Colonic mucosa (tissue), 4 donors: ENCODE measurements at regions not wholly inside any gene's neighbourhood (a gene's known extent, or its start where the extent isn't known, plus 50 kb on each side); places are given as distances from the start of the nearest gene placed in this dataset.
"Not testable (repeated sequence)": the region's sequence is repeated elsewhere in the genome, so short reads cannot be mapped to it uniquely, and the experiment has no call there.

Source experiments
- DNase-seq: peaks from one replicate; pipeline ENCODE4 v3.0.0-alpha.2; 2020
- H3K27ac ChIP-seq: fragments of 200-600 bp; one replicate; pipeline ENCODE4 v1.8.0; 2021
- H3K27me3 ChIP-seq: fragments of 200-600 bp; one replicate; pipeline ENCODE4 v1.8.0; 2021
- H3K36me3 ChIP-seq: fragments of 200-600 bp; one replicate; pipeline ENCODE4 v1.8.0; 2021
- H3K4me1 ChIP-seq: fragments of 200-600 bp; one replicate; pipeline ENCODE4 v1.8.0; 2021; ENCODE audit warnings: mild to moderate bottlenecking
- H3K4me3 ChIP-seq: fragments of 200-600 bp; one replicate; pipeline ENCODE4 v1.8.0; 2021
- H3K9ac ChIP-seq, 2 donors: one replicate each; pipeline ENCODE4 v1.7.0; 2013; ENCODE audit warnings: control low read depth in 2 of 2, low read depth in 2 of 2, low read length in 2 of 2
- H3K9me3 ChIP-seq: fragments of 200-600 bp; one replicate; pipeline ENCODE4 v1.8.0; 2021
- intact Hi-C: fragments of 100-400 bp; cut with DNase I; formaldehyde crosslinking; loops from one replicate; pipeline ENCODE4 v1.14.1; 2022
- TF ChIP-seq, protein P1 (sequence below): fragments of 200-600 bp; IDR thresholded peaks from one replicate; pipeline ENCODE4 v1.8.0; 2022; ENCODE audit warnings: antibody characterized with exemption, mild to moderate bottlenecking
- donor health status: healthy.
- donor health status: DM: no; HTN: no; CAD: no.
- donor health status: DM: no; HTN: no; CAD: no.

DNA sequence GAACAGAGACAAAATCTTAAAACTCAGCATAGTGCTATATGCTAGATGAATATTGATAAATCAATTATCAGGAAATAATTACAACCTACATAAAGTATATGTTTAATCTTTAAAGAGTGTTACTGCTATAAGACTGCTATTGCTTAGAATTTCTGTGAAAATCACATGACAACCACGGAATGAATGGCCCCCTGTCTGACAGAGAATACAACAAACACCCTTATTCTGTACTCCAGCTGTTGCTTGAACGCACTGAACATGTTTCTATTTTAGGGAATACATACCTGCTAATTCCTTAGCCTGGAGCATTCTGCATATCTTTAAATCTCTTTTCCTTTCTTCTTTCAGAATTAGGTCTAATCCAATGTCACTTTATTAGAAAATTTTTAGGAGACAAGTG, 452.4 kb upstream of the PHF14 start:
- H3K4me3 ChIP-seq, result no peak overlapping the region
- no peaks in the 10 kb centered on the region for H3K9me3 ChIP-seq
- H3K36me3 ChIP-seq, result no peaks in the 10 kb centered on the region
- H3K4me1 ChIP-seq, result no peaks in the 10 kb centered on the region
- TF ChIP-seq, protein P1, sequence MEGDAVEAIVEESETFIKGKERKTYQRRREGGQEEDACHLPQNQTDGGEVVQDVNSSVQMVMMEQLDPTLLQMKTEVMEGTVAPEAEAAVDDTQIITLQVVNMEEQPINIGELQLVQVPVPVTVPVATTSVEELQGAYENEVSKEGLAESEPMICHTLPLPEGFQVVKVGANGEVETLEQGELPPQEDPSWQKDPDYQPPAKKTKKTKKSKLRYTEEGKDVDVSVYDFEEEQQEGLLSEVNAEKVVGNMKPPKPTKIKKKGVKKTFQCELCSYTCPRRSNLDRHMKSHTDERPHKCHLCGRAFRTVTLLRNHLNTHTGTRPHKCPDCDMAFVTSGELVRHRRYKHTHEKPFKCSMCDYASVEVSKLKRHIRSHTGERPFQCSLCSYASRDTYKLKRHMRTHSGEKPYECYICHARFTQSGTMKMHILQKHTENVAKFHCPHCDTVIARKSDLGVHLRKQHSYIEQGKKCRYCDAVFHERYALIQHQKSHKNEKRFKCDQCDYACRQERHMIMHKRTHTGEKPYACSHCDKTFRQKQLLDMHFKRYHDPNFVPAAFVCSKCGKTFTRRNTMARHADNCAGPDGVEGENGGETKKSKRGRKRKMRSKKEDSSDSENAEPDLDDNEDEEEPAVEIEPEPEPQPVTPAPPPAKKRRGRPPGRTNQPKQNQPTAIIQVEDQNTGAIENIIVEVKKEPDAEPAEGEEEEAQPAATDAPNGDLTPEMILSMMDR, result no peak
- DNase-seq, result no peak
- H3K9ac ChIP-seq, result no peak overlapping the region
- no peaks in the 10 kb centered on the region for H3K27me3 ChIP-seq
- intact Hi-C loops, result no loop called here
- no peak overlapping the region for H3K27ac ChIP-seq

DNA sequence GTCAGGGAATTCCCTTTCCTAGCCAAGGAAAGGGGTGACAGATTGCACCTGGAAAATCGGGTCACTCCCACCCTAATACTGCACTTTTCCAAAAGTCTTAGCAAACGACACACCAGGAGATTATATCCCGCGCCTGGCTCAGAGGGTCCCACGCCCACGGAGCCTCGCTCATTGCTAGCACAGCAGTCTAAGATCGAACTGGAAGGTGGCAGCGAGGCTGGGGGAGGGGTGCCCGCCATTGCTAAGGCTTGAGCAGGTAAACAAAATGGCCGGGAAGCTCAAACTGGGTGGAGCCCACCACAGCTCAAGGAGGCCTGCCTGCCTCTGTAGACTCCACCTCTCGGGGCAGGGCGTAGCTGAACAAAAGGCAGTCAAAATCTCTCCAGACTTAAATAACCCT, 440.2 kb upstream of the PHF14 start:
- H3K4me1 ChIP-seq, H3K4me3 ChIP-seq, H3K36me3 ChIP-seq, H3K9me3 ChIP-seq, intact Hi-C loops, H3K27ac ChIP-seq, H3K9ac ChIP-seq, H3K27me3 ChIP-seq, DNase-seq: not testable (repeated sequence)

DNA sequence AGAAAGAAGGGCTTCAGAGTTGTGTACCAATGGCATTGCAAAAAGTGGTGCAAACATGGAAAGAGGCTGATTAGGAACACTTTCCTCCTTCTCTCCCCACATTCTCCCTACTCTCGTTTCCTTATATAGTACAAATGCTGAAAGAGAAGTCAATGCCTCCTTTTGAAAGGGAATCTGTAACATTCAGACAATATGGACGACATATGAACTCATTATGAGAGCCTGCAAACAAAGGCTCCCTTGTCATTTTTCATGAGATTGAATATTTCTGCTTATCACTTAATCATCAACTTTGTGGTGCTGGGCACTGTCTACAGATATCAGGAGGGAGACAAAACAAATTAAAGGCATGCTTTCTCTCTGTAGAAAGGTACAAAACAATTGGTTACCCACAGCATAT, 437.1 kb upstream of the PHF14 start:
- H3K4me1 ChIP-seq, result no peaks in the 10 kb centered on the region
- no peak overlapping the region for H3K4me3 ChIP-seq
- intact Hi-C loops, result no loop called here
- no peak for DNase-seq
- no peak overlapping the region for H3K9ac ChIP-seq
- no peaks in the 10 kb centered on the region for H3K36me3 ChIP-seq
- H3K9me3 ChIP-seq, result no peaks in the 10 kb centered on the region
- H3K27me3 ChIP-seq, result no peaks in the 10 kb centered on the region
- no peak overlapping the region for H3K27ac ChIP-seq
- TF ChIP-seq, protein P1, result no peak

DNA sequence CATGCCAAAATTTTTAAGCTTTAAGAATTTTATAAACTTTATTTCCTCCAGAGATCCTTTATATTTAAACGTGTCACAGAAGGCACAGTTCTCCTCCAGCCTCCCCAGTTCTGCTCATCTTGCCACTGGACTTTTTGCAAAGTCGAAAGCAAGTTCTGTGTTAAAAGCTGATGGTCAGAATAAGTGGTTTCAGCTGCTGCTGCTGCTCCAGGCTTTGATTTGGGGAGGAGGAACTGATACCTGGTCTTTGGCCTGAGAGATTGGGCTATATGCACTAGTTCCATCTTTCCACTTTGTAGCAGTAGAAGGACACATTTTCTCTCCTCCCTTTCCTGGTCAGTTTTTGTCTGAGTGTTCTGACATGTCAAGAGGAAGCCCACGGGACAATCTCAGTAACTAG, 435.9 kb upstream of the PHF14 start:
- Histone ChIP-seq H3K4me1 (no peaks in the 10 kb centered on the region), H3K4me3 (no peak overlapping the region), H3K27me3 (no peaks in the 10 kb centered on the region), H3K27ac (no peak overlapping the region), H3K9me3 (no peaks in the 10 kb centered on the region), H3K9ac (no peak overlapping the region), H3K36me3 (no peaks in the 10 kb centered on the region)
- intact Hi-C loops, result no loop called here
- DNase-seq, result no peak
- TF ChIP-seq, protein P1, result no peak

DNA sequence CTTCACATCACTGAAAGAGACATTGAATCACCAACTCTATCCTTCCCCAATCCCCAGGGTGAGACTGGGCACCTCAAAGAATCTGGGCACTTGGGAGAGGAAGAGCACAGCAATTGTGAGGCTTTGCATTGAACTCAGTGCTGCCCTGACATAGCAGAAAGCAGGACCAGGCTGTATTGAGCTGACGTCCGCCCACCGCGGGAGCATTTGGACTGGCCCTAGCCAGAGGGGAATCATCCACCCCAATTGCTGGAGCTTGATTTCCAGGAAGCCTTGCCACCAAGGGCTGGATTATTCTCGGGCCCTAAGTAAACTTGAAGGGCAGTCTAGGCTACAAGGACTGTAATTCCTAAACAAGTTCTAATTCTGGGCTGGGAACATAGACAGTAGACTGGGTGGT, 416.3 kb upstream of the PHF14 start:
- no peaks in the 10 kb centered on the region for H3K4me1 ChIP-seq
- no peak overlapping the region for H3K9ac ChIP-seq
- TF ChIP-seq, protein P1, result no peak
- no peak overlapping the region for H3K4me3 ChIP-seq
- no peaks in the 10 kb centered on the region for H3K36me3 ChIP-seq
- intact Hi-C loops, result no loop called here
- H3K9me3 ChIP-seq, result no peaks in the 10 kb centered on the region
- H3K27me3 ChIP-seq, result no peaks in the 10 kb centered on the region
- no peak overlapping the region for H3K27ac ChIP-seq
- no peak for DNase-seq

DNA sequence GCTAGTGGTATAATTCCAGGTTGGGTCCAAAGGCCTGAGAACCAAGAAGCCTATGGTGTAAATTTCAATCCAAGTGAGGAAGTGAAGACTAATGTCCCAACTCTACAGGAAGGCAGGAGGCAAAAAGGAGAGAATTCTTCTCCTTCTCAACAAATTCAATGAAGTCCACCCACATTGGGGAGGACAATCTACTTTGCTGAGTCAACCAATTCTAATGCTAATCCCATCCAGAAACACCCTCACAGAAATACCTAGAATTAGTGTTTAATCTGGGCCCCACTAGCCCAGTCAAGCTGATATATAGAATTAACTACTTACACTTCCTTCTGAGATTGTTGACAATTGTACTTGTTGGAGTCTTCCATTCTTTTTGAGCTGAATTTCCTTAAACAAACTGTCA, 413.2 kb upstream of the PHF14 start:
- H3K27me3 ChIP-seq, result no peaks in the 10 kb centered on the region
- no peak for DNase-seq
- H3K36me3 ChIP-seq, result no peaks in the 10 kb centered on the region
- no peak overlapping the region for H3K27ac ChIP-seq
- intact Hi-C loops, result no loop called here
- H3K9me3 ChIP-seq, result no peaks in the 10 kb centered on the region
- H3K4me3 ChIP-seq, result no peak overlapping the region
- H3K9ac ChIP-seq, result no peak overlapping the region
- TF ChIP-seq, protein P1, result no peak
- H3K4me1 ChIP-seq, result no peaks in the 10 kb centered on the region
